GM13976 (cell line): ENCODE measurements at regions not wholly inside any gene's neighbourhood (a gene's known extent, or its start where the extent isn't known, plus 50 kb on each side); places are given as distances from the start of the nearest gene placed in this dataset.

Experiments
- DNase-seq: peaks from one replicate; pipeline ENCODE4 v3.0.0; 2012; ENCODE audit warnings: low spot score
- in situ Hi-C: fragments of 300-500 bp; cut with MboI; formaldehyde crosslinking; loops from one replicate; pipeline ENCODE4 v1.12.0; 2022; ENCODE audit warnings: low sequenced_read_pairs, mixed read lengths, inconsistent platforms; ENCODE audit not compliant: unreplicated experiment
- TF ChIP-seq, protein P1 (sequence below): IDR thresholded peaks from 2 replicates; pipeline ENCODE4 v1.5.1; 2012; ENCODE audit warnings: borderline replicate concordance, mild to moderate bottlenecking; ENCODE audit not compliant: insufficient read depth; ENCODE audit errors: extremely low read depth, missing control alignments, control extremely low read depth

DNA sequence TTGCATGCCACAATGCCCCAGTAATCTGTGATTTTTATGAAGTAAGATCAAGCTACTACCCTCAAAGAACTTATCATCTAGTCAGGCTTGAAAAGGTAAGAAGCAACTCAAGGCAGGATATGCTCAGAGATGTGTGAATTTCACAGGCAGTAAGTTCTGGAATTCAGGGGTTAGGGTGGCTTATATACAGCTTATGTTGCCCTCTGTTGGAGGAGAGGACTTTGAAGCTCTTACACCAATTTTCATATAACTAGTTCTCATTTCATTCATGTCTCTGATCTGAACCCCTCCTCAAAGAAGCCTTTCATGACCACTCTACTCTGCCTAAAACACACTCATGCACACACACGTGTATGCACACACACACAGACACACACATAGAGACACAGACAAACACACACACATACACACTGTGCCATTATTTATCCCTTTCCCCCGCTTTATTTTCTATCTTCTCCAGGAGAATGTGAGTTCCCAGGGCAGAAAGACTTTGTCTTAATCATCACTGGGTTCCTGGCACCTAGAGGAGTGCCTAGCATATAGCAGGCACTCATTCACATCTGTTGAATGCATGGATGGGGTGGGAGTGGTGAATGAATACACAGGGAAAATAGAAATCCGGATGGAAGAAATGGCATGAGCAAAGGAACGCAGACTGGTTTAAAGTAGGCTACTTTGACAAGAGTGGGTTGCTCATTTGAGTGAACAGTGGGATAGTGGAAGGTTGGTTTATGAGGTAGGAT, 220.7 kb upstream of the ZBED5 start:
- in situ Hi-C loops: no loop called here
- TF ChIP-seq, protein P1, sequence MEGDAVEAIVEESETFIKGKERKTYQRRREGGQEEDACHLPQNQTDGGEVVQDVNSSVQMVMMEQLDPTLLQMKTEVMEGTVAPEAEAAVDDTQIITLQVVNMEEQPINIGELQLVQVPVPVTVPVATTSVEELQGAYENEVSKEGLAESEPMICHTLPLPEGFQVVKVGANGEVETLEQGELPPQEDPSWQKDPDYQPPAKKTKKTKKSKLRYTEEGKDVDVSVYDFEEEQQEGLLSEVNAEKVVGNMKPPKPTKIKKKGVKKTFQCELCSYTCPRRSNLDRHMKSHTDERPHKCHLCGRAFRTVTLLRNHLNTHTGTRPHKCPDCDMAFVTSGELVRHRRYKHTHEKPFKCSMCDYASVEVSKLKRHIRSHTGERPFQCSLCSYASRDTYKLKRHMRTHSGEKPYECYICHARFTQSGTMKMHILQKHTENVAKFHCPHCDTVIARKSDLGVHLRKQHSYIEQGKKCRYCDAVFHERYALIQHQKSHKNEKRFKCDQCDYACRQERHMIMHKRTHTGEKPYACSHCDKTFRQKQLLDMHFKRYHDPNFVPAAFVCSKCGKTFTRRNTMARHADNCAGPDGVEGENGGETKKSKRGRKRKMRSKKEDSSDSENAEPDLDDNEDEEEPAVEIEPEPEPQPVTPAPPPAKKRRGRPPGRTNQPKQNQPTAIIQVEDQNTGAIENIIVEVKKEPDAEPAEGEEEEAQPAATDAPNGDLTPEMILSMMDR: no peak
- no peak for DNase-seq

DNA sequence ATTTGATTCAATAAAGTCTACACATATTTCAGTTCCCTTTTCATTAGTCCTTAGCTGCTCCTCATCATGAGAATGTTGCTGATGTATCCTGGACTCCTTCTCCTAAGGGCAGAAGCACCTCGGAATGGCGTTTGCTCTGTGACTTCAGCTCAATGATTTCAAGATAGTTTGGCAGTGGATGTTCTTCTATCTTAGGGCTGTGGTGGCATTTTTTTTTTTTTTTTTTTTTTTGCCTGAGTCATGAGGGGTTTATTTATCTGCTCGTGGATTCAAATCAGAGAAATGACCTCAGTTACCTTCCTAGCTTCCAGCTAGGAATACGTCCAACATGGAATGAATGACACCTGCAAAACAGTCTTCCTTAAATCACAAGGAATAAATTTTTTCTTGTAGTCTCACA, 220.0 kb upstream of the ZBED5 start:
- DNase-seq: no peak
- TF ChIP-seq, protein P1: no peak
- in situ Hi-C loops: no loop called here

DNA sequence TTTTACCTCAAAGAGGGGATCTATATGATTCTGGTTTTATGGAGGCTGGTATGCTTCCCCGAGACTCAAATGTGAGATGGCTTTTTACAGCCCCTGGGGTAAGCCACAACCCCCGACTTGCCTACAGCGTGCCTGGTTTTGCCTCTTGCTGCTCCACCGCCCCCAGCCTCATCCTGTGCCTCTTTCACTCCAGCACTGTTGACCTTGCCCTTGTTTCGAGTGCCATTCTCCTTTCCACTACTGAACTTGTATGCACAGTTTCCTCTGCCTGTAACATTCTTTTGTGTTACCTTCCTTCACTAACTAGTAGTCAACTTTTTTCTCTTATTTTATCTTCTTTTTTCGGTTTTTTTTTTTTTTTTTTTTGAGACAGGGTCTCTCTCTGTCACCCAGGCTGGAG, 219.0 kb upstream of the ZBED5 start:
- no peak for DNase-seq
- TF ChIP-seq, protein P1: no peak
- in situ Hi-C loops: no loop called here

GRCh38 chr11:11076276-11076675, 218.4 kb upstream of the ZBED5 start:
- TF ChIP-seq, protein P1: no peak
- in situ Hi-C loops: no loop called here
- DNase-seq: no peak

- DNase-seq: no peak
- in situ Hi-C loops: no loop called here
- TF ChIP-seq, protein P1: no peak
Measured at GRCh38 chr11:11075515-11076171, 217.8 kb upstream of the ZBED5 start.

GRCh38 chr11:11074686-11075335, 217.0 kb upstream of the ZBED5 start:
- TF ChIP-seq, protein P1: no peak
- in situ Hi-C loops: no loop called here
- no peak for DNase-seq
